ENCODE measurements at regions not wholly inside any gene's neighbourhood (a gene's known extent, or its start where the extent isn't known, plus 50 kb on each side); places are given as distances from the start of the nearest gene placed in this dataset.

DNA sequence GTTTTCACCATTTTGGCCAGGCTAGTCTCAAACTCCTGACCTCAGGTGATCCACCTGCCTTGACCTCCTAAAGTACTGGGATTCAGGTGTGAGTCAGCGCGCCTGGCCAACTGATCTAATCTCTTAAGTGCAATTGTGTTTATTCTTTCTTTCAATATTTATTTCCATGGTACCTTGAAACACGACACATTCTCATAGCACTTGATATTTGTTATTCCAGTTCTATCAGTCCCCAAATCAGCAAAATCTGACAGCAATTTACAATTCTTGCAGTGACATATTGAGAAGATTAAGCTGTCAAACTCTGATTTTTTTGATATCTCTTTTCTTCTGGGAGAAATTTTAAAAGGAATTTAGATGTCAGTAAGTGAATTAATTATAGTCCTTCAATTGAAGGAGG lies 218.1 kb upstream of the FAT4 start:
- BruUV-seq (replicated peaks): no TSS peak
- CTCF ChIA-PET: no interaction called here
- POLR2A ChIA-PET (ENCODE audit: low non-redundant PET): no interaction called here

DNA sequence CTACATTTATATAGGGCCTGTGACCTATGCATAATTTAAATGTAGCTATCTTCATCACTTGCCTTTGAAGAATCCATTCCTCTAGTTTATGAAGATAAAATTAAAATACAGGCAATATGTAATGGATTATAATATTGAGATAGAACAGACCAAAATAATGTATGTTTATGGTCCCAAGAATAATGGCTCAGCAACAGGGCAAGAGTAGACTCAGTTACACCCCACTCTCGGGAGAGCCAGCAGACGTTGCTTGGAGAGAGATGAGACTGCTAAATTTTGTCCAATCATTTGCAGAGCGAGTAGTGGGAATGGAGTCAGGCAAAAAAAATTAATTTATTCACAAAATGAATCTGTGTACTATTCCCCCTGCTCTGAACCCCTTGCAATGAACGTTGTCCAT lies 223.2 kb upstream of the FAT4 start:
- no peak overlapping the region for H3K27ac ChIP-seq (ENCODE audit: low read depth, low read length, poor library complexity, severe bottlenecking)
- BruUV-seq (replicated peaks): no TSS peak
- ChIA-PET POLR2A (ENCODE audit: low non-redundant PET) (no interaction called here), CTCF (no interaction called here)
- TF ChIP-seq, protein P1, sequence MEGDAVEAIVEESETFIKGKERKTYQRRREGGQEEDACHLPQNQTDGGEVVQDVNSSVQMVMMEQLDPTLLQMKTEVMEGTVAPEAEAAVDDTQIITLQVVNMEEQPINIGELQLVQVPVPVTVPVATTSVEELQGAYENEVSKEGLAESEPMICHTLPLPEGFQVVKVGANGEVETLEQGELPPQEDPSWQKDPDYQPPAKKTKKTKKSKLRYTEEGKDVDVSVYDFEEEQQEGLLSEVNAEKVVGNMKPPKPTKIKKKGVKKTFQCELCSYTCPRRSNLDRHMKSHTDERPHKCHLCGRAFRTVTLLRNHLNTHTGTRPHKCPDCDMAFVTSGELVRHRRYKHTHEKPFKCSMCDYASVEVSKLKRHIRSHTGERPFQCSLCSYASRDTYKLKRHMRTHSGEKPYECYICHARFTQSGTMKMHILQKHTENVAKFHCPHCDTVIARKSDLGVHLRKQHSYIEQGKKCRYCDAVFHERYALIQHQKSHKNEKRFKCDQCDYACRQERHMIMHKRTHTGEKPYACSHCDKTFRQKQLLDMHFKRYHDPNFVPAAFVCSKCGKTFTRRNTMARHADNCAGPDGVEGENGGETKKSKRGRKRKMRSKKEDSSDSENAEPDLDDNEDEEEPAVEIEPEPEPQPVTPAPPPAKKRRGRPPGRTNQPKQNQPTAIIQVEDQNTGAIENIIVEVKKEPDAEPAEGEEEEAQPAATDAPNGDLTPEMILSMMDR (conservative IDR thresholded peaks at IDR 0.05; ENCODE audit: low read depth, low read length): no peak
- no peaks in the 10 kb centered on the region for H3K27me3 ChIP-seq (replicated peaks; ENCODE audit: insufficient read depth, low read depth, low read length, poor library complexity)
- no peak for DNase-seq (ENCODE audit: low spot score)
- no peaks in the 10 kb centered on the region for H3K36me3 ChIP-seq (ENCODE audit: insufficient read depth, low read length, poor library complexity, severe bottlenecking)
- H3K4me1 ChIP-seq (ENCODE audit: insufficient read depth, low read length, poor library complexity, severe bottlenecking): peaks cover 17% of the 10 kb centered on the region
- H3K4me3 ChIP-seq (ENCODE audit: low read depth, low read length, poor library complexity, severe bottlenecking): no peak overlapping the region
- H3K9me3 ChIP-seq (ENCODE audit: low read depth, low read length, poor library complexity, severe bottlenecking): no peaks in the 10 kb centered on the region
- intact Hi-C loops (cut with micrococcal nuclease; ENCODE audit: unreplicated experiment): no loop called here

More for the DNA sequence above, 218.1 kb upstream of the FAT4 start:
- no peaks in the 10 kb centered on the region for H3K36me3 ChIP-seq (ENCODE audit: insufficient read depth, low read length, poor library complexity, severe bottlenecking)
- no peak overlapping the region for H3K27ac ChIP-seq (ENCODE audit: low read depth, low read length, poor library complexity, severe bottlenecking)
- H3K4me1 ChIP-seq (ENCODE audit: insufficient read depth, low read length, poor library complexity, severe bottlenecking): peaks cover 8% of the 10 kb centered on the region
- H3K4me3 ChIP-seq (ENCODE audit: low read depth, low read length, poor library complexity, severe bottlenecking): no peak overlapping the region
- no peak for DNase-seq (ENCODE audit: low spot score)
- intact Hi-C loops (cut with micrococcal nuclease; ENCODE audit: unreplicated experiment): no loop called here
- H3K27me3 ChIP-seq (replicated peaks; ENCODE audit: insufficient read depth, low read depth, low read length, poor library complexity): no peaks in the 10 kb centered on the region
- no peaks in the 10 kb centered on the region for H3K9me3 ChIP-seq (ENCODE audit: low read depth, low read length, poor library complexity, severe bottlenecking)
- no peak for TF ChIP-seq EZH2 (IDR thresholded peaks at IDR 0.05; ENCODE audit: borderline replicate concordance, low read depth, low read length, poor library complexity, severe bottlenecking)
- TF ChIP-seq, protein P1 (conservative IDR thresholded peaks at IDR 0.05; ENCODE audit: low read depth, low read length): no peak

DNA sequence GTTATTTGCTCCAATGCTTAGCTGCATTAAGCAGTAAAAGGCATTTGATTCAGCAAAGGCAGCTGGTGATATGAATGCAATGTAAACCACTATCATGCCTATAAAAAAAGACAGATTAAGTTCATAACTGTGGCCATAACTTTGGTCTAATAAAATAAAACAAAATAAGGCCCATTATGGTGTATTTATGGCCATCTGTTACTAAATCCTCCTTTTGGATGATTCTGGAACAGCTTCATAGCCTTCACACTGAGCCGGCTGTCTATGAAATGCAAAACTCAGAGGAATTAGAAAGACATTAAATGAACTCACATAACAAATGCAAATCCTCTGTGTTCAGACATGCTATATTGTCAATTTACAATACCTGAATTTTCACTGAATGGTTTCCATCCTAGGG lies 223.7 kb upstream of the FAT4 start:
- no peaks in the 10 kb centered on the region for H3K36me3 ChIP-seq (ENCODE audit: insufficient read depth, low read length, poor library complexity, severe bottlenecking)
- peak; percentile 57 for DNase-seq (ENCODE audit: low spot score)
- TF ChIP-seq EZH2 (IDR thresholded peaks at IDR 0.05; ENCODE audit: borderline replicate concordance, low read depth, low read length, poor library complexity, severe bottlenecking): no peak
- TF ChIP-seq, protein P1 (conservative IDR thresholded peaks at IDR 0.05; ENCODE audit: low read depth, low read length): no peak
- H3K27ac ChIP-seq (ENCODE audit: low read depth, low read length, poor library complexity, severe bottlenecking): no peak overlapping the region
- H3K9me3 ChIP-seq (ENCODE audit: low read depth, low read length, poor library complexity, severe bottlenecking): no peaks in the 10 kb centered on the region
- ChIA-PET POLR2A (ENCODE audit: low non-redundant PET) (no interaction called here), CTCF (no interaction called here)
- intact Hi-C loops (cut with micrococcal nuclease; ENCODE audit: unreplicated experiment): no loop called here
- no peaks in the 10 kb centered on the region for H3K27me3 ChIP-seq (replicated peaks; ENCODE audit: insufficient read depth, low read depth, low read length, poor library complexity)
- H3K4me1 ChIP-seq (ENCODE audit: insufficient read depth, low read length, poor library complexity, severe bottlenecking): peaks cover 17% of the 10 kb centered on the region
- BruUV-seq (replicated peaks): no TSS peak
- H3K4me3 ChIP-seq (ENCODE audit: low read depth, low read length, poor library complexity, severe bottlenecking): no peak overlapping the region

Data from A673 (cell line).